HG03039 (cell line): ENCODE measurements at regions not wholly inside any gene's neighbourhood (a gene's known extent, or its start where the extent isn't known, plus 50 kb on each side); places are given as distances from the start of the nearest gene placed in this dataset.

Experiments used
- ATAC-seq: cut with Tn5 transposase; IDR thresholded peaks from one replicate; pipeline ENCODE4 v1.9.1; 2021; ENCODE audit warnings: mild to moderate bottlenecking, moderate library complexity; ENCODE audit not compliant: unreplicated experiment

DNA sequence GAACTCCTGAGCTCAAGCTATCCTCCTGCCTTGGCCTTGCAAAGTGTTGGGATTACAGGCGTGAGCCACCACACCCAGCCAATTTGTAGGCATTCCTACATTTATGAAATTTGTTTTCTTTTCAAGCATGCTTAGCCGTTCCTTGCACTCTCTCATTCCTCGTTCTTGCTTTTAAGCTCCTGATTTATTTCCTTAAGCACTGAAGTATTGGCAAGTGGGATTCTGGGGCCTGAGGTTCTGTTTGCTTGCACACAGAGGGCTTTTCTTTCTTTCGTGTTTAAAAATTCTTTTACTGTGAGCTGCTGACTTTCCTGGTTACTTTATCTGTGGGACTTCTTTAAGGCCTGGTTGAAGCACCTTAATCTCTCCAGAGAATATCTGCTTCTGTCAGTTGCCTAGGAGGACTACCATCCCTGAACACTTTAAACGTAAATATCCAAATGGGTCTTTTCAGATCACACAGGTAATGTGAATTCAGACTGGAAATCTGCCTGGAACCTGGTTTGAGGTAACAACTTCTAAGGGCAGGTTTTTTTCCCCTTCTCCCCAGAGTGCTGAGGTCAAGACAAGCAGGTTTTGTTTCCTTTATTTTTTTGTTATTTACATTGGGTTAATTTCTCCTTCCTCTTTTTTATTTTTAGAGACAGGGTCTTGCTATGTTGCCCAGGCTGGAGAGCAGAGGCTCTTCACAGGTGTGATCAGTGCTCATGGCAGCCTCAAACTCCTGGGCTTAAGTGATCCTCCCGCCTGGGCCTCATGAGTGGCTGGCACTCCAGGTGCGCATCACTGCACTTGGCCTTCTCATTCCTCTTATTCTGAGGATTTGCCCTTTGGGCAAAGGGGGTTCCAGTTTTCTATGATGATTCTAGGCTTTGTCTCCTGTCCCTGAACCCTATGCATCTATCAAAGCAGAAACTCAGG is 102.9 kb downstream of the PFKFB3 start:
- no peak for ATAC-seq

DNA sequence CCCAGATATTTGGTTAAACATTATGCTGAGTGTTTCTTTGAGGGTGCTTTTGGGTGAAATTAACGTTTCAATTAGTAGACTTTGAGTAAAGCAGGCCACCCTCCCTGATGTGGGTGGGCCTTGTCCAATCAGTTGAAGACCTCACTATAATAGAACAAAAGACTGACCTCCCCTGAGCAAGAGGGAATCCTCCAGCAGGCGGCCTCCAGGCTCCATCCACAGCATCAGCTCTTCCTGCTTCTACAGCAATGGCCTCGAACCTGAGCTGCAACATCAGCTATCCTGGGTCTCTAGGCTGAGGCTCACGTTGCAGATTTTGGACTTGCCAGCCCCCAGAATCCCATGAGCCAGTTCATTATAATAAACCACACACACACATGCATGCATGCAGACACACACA is 104.2 kb downstream of the PFKFB3 start:
- ATAC-seq, result no peak

DNA sequence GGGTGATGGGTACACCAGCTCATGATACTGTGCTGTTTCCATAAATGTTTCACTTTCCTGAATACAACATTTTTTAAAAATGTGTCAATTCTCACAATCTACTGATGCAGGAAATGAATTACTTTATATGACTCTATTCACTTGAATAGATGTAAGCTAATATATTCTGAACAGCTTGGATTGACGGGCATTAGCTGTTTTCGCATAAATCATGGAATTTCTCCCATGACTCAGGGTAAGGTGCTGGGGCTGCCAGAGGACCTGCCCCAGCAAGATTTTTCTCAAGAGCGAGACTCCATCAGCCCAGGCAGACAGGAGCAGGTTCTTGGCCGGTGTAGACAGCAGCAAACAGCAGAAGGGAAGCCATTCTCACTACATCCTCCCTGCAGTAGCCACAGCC is 107.1 kb downstream of the PFKFB3 start:
- ATAC-seq, result no peak

DNA sequence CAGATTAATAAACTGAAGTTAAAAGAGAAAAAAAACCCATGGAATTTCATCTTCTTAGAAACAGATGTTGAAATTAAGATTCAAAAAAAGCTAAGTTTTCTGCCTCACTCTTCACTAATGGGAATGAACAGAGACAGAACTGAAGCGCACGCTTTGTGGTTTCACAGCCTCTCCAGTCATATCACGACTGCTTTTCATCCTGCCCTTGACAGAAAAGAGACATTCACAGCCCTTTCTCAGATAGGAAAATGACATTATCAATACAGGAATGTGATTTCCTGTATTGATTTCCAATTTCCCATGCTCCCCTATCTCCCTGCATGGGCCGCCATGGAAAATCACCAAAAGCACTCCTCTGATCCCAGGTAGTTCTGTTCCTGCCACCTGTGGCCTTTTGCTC is 108.2 kb downstream of the PFKFB3 start:
- ATAC-seq, result no peak

DNA sequence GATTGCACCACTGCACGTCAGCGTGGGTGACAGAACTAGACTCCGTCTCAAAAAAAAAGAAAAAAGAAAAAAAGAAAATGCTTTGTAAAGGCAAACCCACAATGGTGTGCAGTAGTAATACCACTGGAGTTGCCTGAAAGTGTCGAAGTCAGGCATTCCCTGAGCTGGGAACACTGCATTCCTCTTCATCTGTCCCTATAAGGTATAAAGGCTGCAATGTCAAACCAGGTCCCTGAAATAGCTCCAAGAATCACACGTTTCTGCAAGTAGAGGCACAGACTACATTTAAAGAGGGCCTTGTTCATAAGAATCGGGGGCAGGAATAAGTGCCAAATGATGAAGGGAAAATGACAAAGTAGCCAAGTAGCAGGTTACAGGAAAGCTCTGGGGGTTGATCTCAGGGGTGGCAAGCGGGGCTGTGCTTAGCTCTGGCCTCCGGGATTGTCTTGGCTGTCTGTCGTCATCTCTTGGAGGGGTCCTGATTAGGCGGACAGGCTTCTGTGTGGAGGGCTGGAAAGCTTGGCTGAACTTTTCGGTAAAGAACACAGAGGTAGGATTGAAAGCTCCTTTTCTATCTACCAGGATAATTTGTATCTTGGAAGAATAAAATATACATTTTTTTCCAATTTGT is 109.1 kb downstream of the PFKFB3 start:
- ATAC-seq, result no peak

DNA sequence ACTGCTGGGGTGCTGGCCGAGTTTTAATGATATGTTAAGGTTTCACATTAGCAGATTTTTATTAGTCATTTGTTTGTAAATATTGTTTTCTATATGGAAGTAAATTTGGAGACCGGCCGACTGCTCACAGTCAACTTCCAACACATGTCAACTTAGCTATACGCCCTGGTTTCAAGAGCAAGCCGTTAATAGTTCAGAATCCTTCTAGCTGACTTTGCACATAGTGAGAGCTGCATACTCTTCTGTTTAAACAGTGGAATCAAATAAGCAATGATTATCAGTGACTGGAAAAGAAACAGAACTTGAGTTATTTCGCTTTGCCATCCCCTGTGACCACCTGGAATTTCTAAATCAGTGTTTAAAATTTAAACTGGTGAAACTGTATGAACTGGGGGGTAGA is 109.9 kb downstream of the PFKFB3 start:
- no peak for ATAC-seq

DNA sequence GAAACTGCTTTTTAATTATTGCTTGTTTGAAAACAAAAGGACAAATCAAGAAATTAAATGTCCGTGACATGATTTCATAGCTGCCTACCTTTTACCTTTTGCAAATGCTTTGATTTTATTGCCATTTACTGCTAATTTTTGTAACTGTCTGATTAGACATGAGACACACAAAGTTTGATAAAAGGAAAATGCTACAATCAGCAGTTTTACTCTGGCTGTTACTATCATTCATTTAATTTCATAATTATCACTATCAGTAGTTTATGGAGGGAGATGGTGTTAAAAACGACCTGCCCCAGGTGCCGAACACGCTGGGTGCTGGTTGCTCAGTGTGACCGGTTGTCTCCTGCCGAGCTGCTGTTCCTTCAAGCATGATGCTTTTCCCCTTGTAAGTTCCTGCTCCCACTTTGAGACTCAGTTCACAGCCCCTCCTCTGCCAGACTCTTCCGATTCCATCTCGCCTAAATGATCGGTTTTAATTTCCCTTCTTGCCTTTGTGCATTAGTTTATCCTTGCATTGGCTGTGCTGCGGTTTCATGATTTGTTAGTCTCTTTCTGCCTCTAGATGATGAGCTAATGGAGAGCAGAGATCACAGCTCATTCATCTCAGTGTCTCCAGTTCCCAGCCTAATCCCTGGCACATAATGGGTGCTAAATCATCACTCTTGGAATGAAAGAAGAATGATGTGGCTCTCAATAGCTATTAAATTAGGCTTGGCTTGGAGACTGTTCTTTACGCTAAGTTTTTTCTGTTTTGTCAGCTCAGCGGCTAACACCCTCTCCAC is 110.6 kb downstream of the PFKFB3 start:
- ATAC-seq, result no peak

DNA sequence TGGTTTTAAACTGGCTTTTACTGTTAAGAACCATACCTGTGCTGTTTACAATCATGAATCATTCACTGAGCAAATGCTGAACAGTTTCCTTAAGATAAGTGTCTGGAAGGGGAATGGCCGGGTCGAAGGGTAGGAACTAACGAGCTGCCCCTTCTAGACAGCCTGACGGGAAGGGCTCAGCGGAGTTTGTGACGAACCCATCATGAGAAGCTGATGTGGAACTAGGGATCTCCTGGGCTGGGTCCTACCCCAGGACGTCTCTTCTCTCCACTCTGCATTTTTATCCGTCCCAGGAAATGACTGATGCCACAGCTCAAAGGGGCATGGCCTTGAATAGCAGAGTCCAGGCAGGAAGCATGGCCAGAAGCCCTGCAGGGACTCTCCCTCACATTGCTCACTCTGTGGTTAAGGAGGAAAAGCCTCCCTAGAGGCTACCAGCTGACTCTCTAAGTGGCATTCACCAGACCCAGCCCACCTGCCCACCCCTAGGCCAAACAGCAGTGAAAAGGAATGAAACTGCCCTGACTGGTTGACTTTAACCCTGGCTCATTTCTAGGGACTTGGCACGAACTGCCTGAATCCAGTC is 112.0 kb downstream of the PFKFB3 start:
- ATAC-seq, result no peak

DNA sequence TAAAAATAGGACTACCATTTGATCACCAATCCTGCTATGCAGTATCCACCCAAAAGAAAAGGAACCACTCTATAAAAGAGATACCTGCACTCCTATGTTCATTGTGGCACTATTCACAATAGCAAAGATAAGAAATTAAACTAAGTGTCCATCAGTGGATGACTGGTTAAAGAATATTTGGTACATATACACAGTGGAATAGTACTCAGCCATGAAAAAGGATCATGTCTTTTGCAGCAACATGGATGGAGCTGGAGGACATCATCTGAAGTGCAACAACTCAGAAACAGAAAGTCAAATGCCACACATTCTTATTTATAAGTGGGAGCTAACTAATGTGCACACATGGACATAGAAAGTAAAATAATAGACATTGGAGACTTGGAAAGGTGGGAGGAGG is 116.4 kb downstream of the PFKFB3 start:
- ATAC-seq, result no peak

DNA sequence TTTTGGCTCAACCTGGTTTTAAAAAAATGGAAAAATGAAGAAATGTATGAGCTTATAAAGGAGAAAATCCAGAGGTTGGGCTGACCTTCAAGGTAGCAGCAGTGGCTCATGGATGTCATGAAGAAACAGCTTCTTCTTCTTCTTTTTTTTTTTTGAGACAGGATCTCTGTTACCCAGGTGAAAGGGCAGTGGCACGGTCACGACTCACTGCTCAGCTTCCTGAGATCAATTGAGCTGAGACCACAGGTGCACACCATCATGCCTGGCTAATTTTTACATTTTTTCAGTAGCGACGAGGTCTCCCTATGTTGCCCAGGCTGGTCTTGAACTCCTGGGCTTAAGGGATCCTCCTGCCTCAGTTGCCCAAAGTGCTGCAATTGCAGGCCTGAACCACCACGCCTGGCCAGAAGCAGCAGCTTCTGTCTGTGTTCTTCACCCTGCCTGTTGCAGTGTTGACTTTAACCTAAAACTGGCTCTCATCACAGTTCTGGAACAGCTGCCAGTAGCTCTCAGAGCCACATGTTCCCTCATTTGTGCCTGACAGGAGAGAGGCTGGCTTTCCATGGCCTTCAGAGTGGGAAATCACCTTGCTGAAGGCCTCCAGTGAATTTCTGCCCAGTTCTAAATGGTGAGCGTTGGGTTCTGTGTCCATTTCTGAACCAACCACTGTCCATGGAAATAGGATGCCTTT is 117.7 kb downstream of the PFKFB3 start:
- ATAC-seq, result peak; percentile 56

DNA sequence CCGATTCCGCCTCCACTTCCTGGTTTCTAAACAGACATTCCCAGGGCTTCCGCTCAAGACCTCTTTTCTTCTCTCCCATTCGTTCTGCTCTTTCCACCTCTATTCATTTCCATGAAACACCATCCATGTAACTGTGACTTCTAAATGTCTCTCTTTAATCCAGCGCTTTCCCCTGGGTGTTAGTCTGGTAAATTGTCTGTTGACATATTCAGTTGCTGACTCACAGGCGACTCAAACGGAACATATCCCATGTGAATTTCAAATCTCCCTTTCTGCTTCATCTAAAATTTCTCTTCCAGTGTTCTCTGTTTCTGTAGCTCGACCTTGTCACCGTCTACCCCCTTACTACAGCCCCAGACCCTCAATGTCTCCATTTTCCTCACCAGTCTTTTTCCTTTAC is 119.1 kb downstream of the PFKFB3 start:
- no peak for ATAC-seq

DNA sequence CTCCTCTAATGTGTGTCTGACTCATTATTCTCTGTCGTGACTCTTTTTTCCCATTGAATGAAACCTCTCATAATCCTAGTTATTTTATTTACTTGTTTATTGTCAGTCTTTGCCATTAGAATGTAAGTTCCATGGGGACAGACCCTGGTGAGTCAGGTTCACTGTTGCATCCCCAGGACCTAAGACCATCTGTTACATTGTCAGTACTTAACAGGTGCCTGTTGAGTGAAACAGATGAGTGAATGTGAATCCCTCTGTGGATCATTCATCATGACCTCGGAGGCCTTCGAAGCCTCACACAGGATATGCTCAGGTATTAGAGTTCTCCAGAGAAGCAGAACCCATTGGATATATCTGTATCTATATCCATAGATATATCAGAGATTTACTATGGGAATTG is 120.1 kb downstream of the PFKFB3 start:
- no peak for ATAC-seq

DNA sequence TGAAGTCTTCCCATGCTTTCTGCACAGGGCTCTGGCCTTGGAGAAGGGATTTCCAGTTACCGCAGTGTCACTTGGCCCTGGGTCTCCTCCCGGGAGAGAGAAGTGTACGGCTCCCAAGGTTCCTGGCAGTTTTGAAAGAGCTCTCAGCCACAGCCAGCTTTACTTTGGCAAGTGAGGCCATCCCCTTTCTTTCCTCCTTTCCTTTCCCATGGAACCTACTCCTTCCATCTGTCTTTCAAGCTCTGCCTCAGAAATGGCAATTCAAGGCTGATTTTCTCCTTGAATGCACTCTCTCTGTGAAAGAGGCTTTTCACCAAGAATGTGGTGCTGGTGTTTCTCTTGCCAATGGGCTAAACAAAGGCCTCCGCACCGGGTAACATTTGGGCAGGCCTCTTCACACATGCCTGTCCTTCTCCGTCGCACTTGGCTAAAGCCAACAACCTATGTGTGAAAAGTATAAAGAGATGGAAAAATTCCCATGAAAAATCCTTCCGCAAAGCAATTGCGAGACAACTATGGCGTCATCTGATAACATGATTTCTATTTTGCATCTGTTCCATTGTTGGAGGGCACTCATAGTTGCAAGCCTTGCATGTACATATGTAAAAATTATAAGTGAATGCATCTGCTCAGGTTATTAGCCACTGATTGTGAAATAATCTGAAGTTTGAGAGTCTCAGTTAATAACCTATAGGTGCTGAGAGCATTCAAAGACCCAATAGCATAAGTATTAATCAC is 125.4 kb downstream of the PFKFB3 start:
- no peak for ATAC-seq

DNA sequence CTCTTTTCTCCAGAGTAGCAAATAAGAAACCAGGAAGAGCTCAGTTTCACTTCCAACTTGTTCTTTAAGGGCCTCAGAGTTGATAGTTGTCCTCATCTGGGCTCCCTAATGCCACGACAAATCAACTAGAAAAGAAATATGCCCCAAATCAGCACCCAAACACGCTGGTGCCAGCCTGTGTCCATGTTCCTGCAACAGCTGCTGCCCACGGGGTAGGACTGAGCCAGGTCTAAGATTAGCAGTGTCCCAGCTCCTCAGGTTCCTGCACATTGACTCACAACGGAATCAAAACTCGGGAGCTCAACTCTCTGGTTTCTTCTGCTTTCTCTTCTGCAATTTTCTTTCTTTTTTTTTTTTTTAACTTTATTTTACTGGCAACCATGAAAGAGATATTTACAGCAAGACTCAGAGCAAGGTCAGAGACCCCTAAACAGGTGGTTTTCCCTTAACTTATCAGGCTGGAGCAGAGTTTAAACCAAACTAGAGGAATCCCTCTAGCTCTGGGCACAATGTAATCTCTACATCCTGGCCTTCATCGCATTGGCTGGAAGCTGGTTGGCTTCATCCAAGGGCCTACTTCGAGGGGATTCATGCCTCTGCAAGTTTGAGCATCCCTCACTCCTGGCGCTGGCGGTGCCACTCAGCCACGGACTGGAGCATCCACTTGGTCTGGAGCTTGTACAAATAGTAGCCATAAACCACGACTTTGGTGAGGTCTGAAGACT is 126.1 kb downstream of the PFKFB3 start:
- no peak for ATAC-seq

DNA sequence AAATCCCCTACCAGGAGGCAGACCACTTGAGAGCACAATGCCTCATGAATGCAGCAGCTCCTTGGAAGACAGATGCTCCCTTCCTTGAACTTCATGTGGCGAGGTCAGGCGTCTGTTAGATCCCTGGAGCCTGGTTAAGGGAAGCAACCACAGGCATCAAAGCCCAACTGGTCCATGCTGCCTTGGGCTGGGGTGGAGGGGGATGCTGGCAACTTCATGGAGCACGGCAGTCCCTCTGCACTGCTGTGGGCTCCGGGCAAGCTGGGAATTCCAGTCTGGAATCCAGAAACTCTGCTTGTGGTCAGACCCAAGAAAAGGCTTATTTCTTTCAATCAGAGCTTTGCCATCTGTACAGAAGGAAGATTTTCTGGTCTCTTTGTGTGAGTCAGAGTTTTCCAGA is 130.4 kb downstream of the PFKFB3 start:
- no peak for ATAC-seq

DNA sequence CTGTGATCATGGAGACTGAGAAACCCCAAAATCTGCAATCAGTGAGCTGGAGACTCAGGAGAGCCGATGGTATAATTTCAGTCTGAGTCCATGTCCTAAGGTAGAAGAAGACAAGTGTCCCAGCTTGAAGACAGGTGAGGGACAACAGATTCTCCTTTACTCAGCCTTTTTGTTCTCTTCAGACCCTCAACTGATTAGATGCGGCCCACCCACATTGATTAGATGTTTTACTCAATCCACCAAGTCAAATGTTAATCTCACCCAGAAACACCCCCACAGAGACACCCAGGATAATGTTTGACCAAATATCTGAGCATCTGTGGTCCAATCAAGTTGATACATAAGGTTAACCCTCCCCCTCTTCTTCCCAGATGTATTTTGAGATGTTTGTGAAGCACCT is 131.2 kb downstream of the PFKFB3 start:
- ATAC-seq, result no peak

DNA sequence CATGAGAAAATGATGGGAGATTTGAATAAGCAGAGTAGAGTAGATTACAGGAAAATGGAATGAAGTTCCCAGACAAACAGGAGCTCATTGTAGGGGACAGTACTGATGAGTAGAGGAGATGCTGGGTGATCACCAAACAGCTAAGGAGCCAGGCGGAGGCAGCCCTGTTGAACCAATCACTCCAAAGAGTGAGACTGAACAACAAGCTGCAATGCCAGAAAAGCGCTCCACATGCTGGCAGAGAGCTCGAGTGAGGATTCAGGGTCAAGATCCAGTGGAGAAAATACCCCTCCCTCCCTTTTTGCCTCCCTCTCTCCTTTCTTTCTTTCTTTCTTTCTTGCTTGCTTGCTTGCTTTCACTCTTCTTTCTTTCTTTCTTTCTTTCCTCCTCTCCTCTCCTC is 133.3 kb downstream of the PFKFB3 start:
- no peak for ATAC-seq

DNA sequence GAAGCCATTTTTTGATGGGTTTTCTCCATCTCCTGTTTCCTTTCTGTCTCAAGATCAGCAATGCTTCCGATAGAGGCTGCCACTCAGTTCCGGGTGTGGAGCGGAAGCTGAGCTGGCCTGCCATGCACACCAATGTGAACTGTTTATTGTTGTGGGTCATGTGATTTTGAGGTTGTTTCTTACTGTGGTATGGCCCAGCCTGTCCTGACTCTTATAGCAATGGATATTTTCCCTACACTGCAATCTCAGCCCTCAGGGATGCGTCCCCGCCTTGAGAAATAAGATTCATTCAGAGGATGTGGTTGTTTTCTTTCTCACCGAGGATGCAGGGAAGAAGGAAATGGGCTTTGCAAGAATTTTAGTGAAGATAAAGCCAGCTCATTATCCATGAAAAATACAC is 134.7 kb downstream of the PFKFB3 start:
- no peak for ATAC-seq

DNA sequence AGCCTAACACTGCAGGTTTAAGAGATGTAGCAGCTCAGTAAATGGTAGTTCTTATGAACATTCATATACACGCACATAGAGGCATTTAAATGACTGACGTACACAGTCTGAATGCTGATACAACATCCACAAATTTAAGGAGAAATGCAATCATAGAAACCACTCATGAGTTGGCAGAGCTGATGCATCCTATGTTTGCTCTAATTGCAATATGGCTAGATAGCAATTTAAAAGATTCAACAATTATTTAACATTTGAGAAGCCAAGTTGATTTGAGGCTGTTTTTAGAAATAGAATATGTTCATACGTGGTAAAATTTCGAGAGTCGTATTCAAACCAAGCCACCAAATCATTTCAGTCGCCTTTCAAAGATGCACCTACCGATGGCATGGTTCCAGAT is 135.6 kb downstream of the PFKFB3 start:
- no peak for ATAC-seq
